Epithelial cell of esophagus (primary cell): ENCODE measurements at regions not wholly inside any gene's neighbourhood (a gene's known extent, or its start where the extent isn't known, plus 50 kb on each side); places are given as distances from the start of the nearest gene placed in this dataset.

Experiments
- DNase-seq: peaks from one replicate; pipeline ENCODE4 v3.0.0; 2010; ENCODE audit warnings: low read depth
- H3K4me3 ChIP-seq: 2 replicates; pipeline ENCODE4 v1.5.1; 2011; ENCODE audit warnings: mild to moderate bottlenecking, low read length, control low read depth
- CTCF ChIP-seq: IDR thresholded peaks from 2 replicates; pipeline ENCODE4 v1.5.1; 2011; ENCODE audit warnings: low read depth, mild to moderate bottlenecking, low read length, control low read depth, inconsistent platforms; ENCODE audit not compliant: insufficient read depth; ENCODE audit errors: missing control alignments

DNA sequence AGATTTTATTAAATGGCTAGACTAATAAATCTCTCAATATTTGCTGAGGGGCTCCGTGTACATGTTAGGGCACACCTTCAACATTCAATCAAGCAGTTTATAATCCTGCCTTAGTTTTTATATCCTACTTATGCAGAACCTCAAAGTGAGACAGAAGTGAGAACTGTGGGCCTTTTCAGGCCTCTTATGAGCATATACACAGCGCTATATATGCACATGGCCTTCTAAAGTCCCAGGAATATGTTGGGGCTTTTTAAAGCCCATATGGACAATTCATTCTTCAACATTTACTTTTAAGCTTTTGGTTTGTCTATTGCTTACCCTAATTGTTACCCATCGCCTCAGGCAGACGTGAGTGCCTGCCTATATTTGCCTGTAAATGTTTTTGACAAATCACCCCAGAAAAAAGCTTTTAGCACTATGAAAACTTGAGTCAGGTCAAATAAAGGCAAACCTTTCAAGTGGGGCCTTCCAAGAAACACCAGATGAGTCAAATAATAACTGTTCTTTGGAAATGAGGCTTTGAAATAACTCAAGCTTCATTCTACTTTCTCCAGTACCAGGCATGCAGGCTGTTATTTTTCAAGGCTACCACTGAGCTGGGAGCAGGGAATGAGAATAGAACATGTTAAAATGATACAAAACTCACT, 58.2 kb downstream of the ESM1 start:
- no peak for DNase-seq

GRCh38 chr5:54924487-54924886, 60.9 kb downstream of the ESM1 start:
- TF ChIP-seq CTCF = no peak
- DNase-seq = no peak
- H3K4me3 ChIP-seq = no peak overlapping the region

More for the DNA sequence above, 58.2 kb downstream of the ESM1 start:
- no peak overlapping the region for H3K4me3 ChIP-seq
- no peak for TF ChIP-seq CTCF

DNA sequence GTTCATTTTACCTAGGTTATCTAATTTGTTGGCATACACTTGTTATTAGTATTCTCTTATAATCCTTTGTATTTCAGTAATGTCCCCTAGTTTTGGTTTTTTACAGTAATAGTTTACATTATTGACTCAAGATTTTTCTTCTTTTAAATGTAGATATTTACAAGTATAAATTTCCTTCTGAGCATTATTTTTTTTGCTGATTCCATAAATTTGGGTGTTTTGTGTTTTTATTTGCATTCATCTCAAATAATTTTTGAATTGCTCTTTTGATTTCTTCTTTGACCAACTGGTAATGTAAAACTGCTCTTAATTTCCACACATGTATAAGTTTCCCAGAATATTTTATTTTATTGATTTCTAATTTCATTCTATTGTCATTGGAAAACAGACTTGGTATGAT, 68.1 kb downstream of the ESM1 start:
- no peak overlapping the region for H3K4me3 ChIP-seq
- DNase-seq = no peak
- no peak for TF ChIP-seq CTCF

- no peak for DNase-seq
Observed at GRCh38 chr5:54915466-54916027, 69.8 kb downstream of the ESM1 start.

GRCh38 chr5:54912021-54912420, 73.4 kb downstream of the ESM1 start:
- H3K4me3 ChIP-seq = no peak overlapping the region
- no peak for DNase-seq
- TF ChIP-seq CTCF = no peak

More at GRCh38 chr5:54915466-54916027, 69.8 kb downstream of the ESM1 start:
- no peak for TF ChIP-seq CTCF
- H3K4me3 ChIP-seq = no peak overlapping the region

- DNase-seq = no peak
- H3K4me3 ChIP-seq = no peak overlapping the region
- no peak for TF ChIP-seq CTCF
Observed at GRCh38 chr5:54909911-54910870, 75.2 kb downstream of the ESM1 start.
